OCI-LY1 (cell line): ENCODE measurements at regions not wholly inside any gene's neighbourhood (a gene's known extent, or its start where the extent isn't known, plus 50 kb on each side); places are given as distances from the start of the nearest gene placed in this dataset.

ENCODE experiments used
- EZH2 ChIP-seq: fragments of 200-600 bp; sonication (generic), shearing (Covaris generic); IDR thresholded peaks from 2 replicates; pipeline ENCODE4 v1.8.0; 2017; ENCODE audit warnings: borderline replicate concordance, mixed run types, mild to moderate bottlenecking, antibody characterized with exemption, low read length, moderate library complexity, mixed read lengths
- TF ChIP-seq, protein P1 (sequence below): fragments of 200-600 bp; sonication (generic), shearing (Covaris generic); IDR thresholded peaks from 2 replicates; pipeline ENCODE4 v1.5.1; 2017; ENCODE audit warnings: mild to moderate bottlenecking, antibody characterized with exemption, low read length, moderate library complexity, mixed read lengths

DNA sequence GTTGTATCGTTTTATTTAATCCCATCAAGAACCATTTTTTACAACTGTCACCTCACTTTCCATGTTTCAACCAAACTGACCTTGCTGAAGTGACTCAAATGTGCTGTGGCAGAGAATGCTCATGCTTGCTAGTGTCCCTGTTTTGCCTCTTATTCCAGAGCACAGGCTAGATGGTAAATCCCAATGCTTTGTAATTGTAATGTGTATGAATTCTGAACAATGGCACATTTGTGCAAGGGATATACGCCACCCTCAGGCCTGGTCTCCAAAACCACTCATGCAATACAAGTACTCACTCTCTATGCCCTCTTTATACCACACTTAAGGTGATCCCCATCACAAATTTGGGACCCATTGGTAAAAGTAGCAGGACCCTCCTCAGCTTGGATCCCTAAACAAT, 313.6 kb downstream of the HHIPL2 start:
- TF ChIP-seq, protein P1, sequence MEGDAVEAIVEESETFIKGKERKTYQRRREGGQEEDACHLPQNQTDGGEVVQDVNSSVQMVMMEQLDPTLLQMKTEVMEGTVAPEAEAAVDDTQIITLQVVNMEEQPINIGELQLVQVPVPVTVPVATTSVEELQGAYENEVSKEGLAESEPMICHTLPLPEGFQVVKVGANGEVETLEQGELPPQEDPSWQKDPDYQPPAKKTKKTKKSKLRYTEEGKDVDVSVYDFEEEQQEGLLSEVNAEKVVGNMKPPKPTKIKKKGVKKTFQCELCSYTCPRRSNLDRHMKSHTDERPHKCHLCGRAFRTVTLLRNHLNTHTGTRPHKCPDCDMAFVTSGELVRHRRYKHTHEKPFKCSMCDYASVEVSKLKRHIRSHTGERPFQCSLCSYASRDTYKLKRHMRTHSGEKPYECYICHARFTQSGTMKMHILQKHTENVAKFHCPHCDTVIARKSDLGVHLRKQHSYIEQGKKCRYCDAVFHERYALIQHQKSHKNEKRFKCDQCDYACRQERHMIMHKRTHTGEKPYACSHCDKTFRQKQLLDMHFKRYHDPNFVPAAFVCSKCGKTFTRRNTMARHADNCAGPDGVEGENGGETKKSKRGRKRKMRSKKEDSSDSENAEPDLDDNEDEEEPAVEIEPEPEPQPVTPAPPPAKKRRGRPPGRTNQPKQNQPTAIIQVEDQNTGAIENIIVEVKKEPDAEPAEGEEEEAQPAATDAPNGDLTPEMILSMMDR: no peak
- no peak for TF ChIP-seq EZH2
